T-helper 1 cell (primary cell): ENCODE measurements at regions not wholly inside any gene's neighbourhood (a gene's known extent, or its start where the extent isn't known, plus 50 kb on each side); places are given as distances from the start of the nearest gene placed in this dataset.

Experiments used
- DNase-seq, 5 donors: peaks; one replicate each; pipeline ENCODE4 v3.0.0-alpha.2; 2012 to 2020

DNA sequence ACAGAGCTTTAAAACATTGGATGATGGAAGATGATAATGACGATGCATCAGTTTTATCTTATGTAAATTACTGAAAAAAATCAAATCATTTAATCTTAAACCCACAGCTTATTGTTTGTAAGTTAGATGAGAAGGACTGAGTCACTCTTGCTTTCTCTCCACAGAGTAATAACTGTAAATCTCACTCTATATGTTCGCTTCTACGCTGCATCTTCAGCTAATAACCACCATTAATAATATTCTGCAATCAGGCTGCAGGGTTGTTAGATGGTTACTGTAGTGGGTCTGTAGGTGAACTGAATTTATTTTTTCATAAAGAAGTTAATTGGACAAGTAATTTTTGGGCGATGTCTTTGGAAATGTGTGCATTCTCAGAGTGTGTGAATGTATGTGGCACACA, 260.0 kb downstream of the FAT3 start:
- DNase-seq, result no peak

DNA sequence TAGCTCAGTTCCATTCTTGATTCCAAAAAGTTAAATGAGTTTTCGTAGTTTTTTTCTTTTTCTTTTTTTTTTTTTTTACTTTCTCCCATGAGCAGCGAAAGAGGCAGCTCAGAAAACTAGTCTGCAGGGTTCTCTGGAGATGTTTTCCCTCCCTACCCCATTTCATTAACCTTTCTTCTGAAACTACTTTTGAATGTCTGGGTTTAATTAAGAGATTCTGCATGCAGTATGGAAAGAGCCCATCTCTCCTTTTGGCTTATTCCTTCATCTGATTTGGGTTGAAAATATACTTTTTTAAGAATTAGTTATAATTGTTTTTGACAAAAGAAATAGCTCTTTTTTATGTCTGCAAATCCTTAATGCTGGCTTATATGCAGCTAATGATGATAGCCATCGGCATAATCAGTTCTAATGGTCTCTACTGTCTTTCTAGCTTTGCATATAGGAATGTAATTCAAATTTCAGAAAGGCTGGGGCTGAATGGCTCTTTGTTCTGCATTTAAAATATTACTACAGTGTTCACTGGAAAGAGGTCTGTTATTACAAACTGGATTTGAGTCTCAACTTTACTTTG, 265.3 kb downstream of the FAT3 start:
- DNase-seq, result no peak

DNA sequence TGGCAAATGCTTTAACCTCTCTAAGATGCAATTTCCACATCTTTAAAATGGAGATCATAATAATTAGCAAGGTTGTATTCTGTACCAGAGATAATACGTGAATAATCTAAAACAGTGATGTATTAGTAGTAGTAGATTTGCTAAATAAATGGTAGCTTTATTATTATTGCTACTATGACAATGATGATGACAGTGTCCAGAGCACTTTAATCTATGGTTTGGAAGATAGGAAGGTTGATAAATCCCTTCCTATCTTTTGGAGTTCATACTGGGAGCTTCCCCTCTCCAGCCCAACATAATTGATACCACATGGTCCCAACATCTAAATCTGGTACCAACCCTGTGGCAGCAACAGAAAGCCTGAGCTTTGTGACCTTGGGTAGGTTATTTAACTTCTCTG, 267.8 kb downstream of the FAT3 start:
- no peak for DNase-seq

DNA sequence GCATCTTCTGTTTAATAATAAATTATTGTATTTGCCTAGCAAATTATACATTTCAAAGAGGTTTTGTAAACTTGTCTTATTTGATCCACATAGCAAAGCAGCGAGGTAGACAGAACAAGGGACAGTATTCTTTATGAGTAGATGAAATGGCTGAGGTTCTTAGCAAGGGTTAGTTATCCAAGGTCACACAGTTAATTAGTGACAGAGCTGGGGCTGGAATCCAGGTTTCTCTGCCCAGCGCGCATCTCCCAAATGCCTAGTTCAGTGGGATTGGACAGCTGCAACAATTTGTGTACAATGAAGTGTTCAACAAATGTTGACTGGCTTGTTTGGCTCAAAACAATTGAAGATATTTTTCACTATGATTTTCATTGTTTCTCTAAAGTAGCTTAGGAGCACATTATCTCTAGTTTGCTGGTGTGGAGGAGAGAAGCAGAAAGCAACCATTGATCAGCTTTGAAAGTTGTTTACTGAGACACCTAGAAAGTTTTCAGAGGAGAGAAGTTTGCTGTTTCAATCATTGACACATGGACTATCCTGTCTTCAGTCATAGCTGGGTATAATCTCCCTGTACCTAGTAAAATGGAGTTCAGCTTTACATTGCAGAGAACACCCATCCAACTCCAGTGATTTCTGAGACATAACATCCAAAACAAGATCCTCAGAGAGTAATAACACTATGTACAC, 270.6 kb downstream of the FAT3 start:
- DNase-seq, result no peak

DNA sequence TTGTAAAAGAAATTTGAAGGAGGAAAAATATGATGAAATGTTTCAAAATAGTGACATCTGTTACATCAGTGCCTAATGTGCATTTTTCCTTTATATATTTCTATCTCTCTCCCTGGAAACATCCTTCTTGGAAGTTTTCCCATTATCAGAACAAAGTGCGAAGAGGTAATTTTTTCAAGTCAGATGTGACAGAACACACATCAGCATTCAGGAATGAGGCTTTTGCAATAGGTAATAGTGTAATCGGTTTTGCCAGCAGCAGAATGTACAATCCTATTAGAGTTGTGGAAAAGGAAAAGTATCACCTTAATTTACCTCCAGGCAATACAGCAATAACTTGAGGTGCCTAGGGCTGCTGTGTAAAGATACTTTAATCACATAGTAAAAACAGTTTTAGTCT, 275.8 kb downstream of the FAT3 start:
- DNase-seq, result no peak

DNA sequence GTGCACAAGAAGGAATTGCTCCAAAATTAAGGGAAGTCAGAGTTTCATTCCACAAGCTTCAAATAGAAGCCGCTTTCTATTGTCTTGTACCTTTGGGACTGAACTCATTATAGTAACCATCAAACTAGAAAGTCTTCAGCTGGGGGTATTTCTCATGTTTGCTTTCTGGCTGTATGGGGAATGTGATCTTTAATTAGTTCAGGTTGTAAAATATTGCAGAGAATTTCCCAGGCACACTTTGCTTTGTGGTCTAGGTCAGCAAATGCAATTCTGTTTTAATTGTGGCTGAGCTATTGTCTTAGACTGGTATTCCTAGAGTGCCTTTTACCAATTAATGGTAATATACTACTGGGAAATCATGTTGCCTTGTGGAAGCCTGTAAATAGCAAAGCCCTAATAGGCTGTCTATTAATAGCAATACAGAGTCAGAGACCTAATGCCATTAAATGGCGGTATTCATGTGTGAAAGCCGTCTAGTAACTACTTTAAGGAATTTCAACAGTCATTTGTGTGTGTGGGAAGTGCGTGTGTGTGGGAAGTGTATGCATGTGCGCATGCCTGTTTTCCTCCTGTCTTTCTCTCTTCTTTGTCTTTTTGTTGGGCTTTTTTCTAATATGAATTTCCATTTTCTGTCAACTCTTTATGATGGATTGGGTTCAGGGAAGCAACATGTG, 276.6 kb downstream of the FAT3 start:
- DNase-seq, result no peak

DNA sequence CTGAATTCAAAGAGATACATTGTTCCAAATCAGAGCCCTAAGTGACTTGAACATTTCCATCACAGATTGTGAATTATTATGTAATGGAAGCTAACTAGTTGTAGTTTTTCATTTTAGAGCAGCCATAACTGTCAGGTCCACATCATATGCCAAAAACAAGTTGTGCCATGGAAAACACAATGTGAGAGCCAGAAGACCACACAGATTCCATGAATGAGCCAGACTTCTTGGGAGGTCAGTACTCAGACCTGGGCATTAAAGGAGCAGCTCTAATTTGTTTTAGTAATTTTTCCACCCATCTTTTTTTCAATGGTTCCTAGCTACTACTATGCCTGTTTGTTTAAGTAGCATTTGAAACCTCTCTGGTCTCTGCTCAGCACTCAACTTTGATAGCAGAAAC, 279.4 kb downstream of the FAT3 start:
- no peak for DNase-seq

DNA sequence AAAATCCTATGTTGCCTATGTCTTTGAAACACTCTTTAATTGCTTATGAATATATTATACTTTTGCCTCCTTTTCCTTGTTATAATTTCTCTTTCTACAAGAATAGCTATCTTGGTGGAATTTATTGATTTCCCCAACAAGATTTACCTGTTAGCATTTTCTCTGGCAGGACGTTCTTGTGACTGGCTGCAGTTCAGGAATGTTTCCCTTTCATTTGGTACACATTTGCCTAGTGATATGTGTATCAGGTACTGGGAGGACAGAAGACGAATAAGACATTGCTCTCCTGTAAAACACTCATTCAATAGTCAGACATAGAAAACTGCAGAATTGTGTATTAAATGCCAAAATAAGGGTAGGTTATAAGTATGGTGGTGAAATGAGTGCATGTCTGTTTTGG, 279.9 kb downstream of the FAT3 start:
- DNase-seq, result no peak

DNA sequence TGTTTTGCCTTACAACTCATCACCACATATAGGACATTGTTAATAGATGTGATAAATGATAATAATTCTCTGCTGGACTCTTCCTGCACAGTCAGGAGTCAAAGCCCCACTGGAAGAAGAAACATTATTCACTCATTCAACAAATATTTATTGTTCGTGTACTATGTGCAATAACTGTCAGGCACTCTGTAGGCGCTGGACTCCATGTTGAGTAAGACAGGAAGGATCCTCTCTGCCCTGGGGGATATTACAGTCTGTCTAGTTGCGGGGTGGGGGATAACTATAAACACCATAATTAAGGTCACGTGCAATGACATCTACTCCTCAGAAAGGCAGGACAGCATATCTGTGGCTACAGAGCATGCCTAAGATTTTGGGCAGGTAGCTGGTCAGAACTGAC, 281.1 kb downstream of the FAT3 start:
- DNase-seq, result no peak

DNA sequence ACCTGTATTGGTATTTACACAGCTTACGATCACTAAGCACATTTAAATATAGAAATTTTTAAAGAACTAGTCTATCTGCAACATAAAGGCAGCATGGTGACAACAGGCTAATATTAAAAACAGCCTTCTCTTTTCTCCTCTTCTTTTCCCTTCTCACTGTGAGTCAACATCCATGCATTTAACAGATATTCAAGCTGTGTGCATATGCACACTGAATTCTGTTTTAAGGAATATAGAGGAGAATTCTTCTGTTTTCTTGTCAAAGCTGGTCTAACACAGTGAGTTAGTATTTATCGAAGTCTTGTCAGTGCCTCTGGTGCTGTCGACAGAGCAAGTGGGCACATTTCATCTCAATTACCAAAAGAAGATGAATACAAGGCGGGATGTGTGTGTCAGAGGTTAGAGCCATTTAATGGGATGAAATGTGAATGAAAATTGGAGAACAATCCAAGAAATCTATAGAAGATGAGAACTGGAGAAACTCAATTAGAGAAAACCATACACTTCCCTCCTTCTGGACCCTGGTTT, 282.3 kb downstream of the FAT3 start:
- no peak for DNase-seq

DNA sequence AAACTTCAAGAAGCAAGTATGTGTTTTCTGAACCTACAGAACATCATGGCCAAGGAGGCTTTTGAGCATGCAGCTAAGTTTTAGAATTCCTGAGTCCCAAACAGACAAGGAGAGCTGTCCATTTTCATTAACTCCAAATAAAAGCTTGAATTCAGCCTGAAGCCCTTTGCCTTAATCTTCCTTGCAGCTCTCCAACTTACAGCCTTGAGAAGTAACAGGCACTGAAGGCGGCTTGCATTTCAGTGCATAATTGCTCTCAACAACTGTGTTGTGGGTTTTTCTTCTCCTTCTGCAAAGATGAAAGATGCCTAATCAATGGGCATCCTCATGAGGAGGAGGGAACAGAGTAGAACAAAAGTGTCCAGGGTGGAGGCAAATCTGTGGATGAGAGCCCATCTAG, 286.0 kb downstream of the FAT3 start:
- DNase-seq, result no peak

DNA sequence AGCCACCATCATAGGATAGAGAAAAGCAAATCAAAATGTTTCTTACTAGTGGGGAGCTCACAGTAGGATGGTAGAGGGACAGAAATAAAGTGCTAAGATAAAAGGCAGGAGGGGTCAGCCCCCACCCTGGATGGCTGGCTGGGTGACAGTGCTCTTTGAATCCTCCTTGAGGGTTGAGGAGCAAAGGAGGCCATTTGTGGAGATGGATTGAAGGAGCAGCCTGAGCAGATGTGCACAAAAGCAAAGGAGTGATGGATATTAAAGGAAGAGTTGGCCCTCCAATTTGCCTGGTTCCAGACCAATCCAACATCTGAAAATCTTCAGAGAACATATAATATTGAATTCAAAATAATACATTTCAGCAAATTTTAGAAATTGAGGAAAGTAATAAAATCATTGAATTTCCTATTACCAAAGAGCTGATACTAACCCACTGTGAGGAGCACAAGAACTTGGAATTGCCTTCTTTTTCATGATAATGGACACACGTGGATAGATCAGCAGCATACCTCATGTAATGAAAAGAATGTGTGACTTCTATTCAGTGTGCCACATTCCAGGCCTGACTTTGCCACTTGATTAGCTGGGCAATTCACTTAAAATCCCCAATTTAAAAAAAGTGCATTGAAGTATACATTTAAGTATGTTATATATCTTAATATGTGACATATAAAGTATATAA, 287.0 kb downstream of the FAT3 start:
- no peak for DNase-seq

DNA sequence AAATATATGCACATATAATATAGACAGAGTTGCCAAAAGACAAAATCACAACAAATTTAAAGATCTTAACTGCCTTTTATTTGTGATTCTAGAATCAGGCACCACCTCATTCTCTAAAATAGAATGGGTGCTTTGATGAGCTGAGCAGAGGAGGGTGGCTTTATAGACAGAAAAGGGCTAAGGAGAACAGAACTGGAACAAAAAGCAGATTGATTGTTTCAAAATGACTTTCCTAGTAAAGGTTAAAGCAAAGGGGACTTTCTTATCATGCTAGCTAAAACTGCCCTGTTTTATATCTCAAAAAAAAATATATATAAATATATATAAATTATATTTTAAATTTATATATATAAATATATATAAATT, 287.6 kb downstream of the FAT3 start:
- no peak for DNase-seq

DNA sequence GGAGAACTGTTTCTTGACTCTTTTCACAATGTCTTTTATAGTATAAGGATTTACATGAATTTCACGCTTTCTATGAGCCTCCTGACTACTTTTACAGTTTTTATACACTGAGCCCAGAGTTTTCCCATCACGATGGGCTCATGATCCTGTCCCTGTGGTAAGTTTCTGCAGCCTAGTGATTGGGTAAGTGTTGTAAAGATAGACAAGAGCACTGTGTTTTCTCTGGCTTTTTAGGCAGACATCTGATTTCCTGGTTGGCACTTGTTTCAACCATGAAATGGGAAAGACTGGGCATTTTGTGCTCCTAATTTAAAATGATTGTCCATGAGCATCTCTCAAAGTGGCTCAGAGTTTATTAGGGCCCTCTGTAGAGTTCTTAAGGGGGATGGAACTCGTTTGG, 299.0 kb downstream of the FAT3 start:
- DNase-seq, result no peak

DNA sequence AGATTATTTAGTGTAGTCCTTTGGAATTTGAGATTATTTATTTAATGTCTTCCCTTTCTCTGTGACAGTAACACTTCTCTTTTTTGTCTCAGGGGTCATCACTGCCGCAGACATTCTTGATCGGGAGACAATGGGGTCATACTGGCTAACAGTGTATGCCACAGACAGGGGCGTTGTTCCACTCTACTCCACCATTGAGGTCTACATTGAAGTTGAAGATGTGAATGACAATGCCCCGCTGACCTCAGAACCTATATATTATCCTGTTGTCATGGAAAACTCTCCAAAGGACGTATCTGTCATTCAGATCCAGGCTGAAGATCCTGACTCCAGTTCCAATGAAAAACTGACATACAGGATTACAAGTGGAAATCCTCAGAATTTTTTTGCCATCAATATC, 299.9 kb downstream of the FAT3 start:
- DNase-seq, result no peak

DNA sequence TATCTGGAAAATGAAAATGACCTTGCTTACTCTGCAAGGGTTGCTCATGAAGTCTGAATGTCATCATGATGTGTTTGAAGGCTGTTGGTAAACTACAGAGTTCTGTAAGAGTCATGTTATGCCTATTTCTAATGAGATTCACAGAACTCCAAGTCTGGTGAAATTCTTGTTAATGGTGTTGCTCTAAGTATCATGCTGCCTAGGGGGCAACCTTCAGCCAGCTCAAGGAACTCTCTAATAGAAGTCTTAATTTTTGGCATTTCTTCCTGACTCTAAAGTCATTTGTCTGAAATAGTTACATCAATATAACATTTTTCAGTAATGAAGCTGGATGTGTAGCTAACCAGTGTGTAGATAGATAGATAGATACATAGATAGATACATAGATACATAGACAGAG, 302.8 kb downstream of the FAT3 start:
- DNase-seq, result no peak

DNA sequence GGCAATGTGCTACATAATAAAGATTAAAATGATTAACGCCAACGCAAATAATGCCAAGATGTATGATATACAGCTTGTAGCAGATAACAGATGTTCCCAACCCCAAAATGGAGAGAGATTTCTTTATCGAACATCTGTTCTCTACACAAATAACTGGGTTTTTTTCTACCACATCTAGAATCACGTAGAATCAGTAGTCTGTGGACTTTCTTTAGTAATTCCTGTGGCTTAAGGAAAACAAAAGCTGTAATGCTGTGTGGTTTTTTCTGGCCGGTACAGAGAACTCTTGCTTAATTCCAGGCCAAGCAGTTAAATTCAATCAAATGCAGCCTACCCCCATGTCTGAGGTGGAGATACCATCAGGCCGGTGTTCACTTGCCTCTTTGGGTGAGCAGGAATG, 303.4 kb downstream of the FAT3 start:
- no peak for DNase-seq

DNA sequence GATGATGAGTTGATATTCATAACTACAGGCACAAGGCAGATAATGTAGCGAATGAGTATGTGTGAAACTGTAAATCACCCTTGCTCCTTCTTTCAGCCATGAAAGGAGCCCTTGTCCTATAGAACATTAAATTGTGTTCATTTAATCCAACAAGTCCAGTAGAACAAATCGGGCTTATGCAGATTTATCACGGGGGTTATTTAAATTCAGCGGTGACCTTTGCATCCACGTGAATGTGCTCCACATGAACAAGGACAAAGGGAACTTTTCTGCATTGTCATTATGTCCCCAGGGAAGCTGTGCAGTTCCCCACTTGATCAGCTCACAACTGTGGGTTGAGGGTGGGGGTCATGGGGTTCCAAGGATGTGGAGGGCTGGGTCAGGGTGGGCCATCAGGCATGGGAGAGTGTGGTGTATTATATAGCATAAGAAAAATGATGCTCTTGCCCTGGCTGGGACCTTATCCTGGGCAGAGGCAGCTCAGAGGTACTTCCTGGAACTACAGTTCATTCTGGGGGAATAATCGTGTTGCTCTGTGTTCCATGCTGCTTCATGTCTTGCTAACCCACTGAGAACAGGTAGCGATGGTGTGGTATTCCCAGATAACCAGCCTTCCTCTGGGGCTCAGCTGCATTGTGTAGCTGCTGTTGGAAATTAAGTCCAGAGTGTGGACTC, 306.6 kb downstream of the FAT3 start:
- DNase-seq, result no peak

DNA sequence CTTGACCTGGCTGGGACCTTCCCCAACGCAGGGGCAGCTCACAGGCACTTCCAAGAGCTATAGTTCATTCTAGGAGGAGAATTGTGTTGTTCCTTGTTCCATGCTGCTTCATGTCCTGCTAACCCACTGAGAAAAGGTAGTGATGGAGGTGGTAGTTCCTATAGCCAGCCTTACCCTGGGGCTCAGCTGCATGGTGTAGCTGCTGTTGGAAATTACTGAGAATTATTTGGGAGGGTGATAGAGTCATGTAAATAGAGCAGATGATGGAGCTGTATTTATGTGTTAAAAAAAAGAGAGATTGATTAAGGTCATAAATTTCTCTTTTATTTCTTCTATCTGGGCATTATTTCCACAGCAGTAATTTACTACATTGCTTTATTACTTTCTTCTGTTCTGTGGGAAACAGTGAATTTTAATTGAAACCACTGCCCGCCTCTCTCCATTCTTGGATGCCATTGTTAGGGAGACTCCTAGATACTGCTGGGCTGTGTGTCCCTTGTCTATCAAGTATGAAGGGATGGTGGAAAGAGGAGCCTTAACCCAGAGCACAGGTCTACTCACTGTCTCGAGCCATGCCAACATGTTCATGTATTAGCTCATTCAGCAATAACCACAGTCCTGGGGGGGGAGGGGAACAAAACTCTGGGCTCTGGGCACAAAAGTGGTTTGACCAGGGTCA, 309.2 kb downstream of the FAT3 start:
- no peak for DNase-seq

DNA sequence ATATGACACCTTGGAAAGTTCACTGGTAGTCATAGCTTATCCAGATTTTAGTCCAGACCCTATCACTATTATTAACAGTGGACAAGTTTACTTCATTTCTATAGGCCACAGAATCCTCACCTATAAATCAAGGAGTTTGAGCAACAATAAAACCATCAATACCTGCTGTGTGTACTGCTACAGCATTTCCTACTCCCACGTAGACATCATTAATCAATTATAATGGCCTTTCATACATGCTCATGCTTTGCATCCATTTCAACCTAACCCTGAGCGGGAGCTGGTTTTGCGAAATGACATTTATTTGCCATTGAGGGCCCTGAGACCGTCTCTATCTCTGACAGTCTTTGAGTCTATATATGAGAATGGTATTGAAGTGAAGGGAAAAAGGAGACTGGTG, 312.3 kb downstream of the FAT3 start:
- no peak for DNase-seq

DNA sequence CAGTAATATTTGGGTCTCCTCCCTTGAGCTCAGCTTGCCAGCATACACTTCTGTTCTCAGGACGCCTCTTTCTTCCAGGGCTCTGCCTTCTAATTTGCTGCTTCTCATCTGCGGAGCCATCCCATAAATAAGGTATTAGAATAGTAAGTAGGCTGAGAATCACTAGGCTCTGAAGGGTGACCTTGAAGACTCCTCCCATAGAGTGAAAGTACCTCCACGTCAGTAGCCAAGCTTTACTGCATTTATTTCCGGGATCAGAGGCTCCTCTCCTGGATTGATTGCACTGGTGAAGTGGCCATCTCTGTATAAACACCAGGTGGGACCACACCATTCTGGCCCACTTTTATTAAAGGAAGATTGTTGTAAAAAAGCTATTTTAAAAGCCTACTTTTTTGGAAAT, 315.5 kb downstream of the FAT3 start:
- DNase-seq, result no peak

DNA sequence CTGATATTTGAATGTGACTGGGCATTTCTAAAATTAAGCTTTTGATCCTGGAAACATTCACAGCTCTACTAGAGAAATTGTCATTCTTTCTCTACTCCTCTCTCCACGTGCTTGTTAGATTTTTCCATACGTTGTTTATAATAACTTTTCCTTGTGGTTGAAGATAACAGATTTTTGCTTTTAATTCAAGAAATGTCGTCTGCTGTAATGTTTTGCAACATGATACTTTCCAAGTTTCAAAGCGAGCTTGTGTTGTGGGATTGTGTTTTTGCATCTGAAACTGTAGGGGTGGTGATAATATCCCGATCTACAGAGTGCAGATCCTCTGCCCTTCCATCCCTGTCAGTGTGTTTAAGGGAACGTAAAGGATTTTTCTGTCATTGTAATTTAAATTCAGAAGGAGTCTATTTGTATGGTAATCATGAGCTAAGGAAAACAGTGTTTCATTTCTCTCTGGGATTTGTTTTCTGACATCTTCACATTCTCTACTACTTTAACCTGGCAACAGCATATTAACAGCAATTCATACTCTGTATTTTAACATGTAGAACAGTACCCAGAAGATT, 321.4 kb downstream of the FAT3 start:
- DNase-seq, result no peak
